Stimulated activated naive CD8-positive, alpha-beta T cell treated with anti-CD3 and anti-CD28 coated beads, Interleukin-15, Interleukin-2, amounts not matched to agents 100 U/mL and 50 U/mL, for 24 hours (primary cell): ENCODE measurements at regions not wholly inside any gene's neighbourhood (a gene's known extent, or its start where the extent isn't known, plus 50 kb on each side); places are given as distances from the start of the nearest gene placed in this dataset.

Source experiments
- ATAC-seq: fragments of 150-1000 bp; cut with Tn5 transposase; one replicate; pipeline ENCODE4 v1.10.0; 2021
- DNase-seq: peaks from one replicate; pipeline ENCODE4 v3.0.0; 2021

DNA sequence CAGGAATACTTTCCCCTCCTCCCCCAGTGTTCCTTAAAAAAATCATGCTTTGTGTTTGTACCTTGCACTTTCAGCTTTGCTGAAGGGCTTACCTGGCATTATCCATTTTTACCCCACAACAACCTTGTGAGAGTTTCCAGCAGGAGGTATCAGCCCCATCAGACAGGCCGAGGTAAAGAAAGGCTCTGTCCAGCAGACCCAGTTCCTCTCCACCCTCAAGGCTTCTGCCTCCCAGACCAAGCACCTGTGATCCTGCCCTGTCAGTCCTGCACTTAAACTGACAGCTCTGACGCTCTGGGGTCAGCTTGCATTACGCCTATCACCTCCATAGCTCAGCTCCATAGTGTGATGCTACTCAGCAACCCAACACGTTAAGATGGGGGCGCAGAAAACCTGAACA is 803.1 kb downstream of the UQCRFS1 start:
- ATAC-seq: no peak

DNA sequence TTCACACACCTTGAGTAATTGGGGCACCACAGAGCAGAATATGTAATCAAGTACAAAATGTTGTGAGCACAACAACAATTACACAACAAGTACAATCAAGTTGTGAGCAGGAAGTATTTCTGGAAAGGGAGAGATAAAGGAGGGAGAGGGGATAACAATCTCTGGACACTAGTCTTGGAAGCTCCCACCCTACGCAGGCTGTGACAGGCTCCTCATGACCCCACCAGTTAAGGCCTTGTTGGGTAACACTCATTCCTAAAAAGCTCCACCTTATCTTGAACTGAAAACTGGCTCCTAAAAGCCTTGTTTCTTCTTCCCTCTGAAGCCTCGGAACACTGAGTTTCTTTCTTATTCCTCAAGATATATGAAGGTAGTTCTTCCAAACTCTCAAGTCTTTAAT is 806.0 kb downstream of the UQCRFS1 start:
- DNase-seq: no peak
- ATAC-seq: no peak

More for the DNA sequence above, 803.1 kb downstream of the UQCRFS1 start:
- no peak for DNase-seq

DNA sequence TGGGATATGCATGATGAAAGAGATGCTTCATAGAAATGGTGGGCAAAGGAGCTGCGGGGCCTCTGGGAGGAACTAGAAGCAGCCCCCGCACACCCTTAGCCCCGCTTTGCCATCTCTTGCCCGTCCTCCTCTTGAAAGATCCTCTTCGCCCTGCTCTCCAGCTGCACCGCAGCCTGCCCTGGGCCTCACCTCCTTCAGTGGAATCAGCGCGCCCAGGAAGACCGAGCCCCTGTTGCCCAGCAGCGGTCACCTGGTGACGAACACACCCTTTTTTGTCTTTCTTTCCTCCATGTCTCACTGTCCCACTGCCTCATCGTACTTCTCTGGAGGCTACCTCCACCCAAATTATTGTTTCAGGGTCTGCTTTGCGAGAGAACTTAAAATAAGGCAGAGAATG is 807.6 kb downstream of the UQCRFS1 start:
- DNase-seq (no peak), ATAC-seq (no peak)

DNA sequence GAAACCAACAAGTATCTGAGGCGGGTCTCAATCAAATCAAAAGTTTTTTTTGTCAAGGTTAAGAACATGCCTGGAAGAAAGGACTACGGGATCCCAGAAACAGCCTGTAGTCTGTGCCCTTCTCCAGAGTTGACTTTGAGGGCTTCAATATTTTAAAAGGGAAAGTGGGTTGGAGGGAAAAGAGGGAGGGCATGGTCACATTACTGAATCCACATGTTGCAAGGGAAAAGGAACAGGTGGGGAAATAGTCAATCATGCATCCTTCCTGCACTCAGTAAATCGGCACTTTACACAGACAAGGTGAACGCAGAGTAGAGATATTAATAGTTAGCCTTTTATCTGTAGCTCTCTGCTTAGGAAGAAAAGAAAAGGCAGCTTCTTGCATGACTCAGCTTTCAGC is 808.5 kb downstream of the UQCRFS1 start:
- ATAC-seq (no peak), DNase-seq (no peak)

DNA sequence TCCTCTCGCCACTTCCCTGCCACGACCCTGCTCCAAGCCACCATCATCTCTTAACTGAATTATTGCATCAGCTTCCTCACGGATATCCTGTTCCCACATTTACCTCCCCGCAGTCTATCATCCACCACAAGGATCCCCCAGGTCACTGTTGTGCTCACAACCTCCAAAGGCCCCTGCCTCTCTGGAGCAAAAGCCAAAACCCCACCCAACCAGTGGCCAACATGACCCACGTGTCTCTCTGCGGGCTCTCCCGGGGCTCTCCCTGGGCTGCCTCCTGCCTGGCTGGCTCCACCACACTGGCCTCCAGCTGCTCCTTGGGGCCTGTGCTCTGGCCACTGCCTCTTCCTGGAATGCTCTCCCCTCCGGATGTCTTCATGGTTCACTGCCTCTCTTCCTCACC is 809.3 kb downstream of the UQCRFS1 start:
- no peak for DNase-seq
- no peak for ATAC-seq

DNA sequence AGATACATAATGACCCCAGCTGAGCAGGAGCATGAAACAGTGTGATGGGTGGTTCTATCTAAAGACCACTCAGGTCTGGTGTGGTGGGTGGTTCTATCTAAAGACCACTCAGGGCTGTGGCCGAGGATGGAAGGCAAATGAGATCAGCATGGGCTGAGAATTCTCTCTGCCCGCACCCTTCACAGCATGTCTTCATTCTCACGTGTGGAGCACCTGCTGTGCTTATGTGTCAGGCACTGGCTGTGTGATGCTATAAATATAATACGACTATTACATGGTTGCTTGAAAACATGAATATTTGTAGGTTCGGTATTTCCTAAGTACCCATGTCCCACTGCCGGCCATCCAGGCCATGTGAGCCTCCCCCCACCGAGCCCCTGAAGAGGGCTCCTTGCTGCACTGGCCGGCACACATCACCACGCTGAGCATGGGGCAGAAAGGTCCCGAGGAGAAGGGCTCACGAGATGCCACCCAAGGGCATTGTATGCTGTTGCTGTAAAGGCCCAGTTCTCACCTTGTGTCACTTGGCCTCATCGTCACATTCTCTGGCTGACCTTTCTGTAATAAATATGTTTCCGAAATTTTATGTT is 810.2 kb downstream of the UQCRFS1 start:
- no peak for ATAC-seq
- DNase-seq: no peak

DNA sequence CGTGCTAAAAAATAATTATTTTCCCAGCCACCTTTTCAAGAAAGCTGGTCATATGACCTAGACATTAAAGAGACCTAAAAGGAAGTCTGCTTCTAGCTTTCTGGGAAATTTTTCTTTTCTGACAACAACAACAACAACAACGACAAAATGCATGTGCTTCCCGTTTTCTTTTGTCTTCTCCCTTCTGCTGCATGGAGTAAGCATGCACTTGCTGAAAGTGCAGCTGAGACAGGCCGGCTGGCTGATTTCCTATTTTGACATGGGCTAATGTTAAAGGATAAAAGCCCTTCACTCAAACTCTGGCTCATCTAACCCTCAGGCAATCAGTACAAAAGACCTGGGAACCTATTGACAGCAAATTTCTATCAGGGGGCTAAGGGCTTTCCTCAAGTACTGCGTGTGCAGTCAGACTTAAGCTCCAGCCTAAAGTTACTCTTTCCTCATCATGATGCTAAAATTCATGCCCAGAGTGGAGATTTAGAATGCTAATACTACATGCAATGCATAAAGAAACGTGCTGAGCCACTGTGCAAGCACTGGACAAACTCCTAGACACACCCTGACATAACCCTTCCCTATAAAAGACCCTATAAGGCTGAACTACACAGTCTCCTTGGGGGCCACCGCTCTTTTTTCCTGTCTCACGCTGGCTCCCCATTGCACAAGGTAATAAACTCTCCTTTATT is 811.1 kb downstream of the UQCRFS1 start:
- DNase-seq: no peak
- no peak for ATAC-seq

DNA sequence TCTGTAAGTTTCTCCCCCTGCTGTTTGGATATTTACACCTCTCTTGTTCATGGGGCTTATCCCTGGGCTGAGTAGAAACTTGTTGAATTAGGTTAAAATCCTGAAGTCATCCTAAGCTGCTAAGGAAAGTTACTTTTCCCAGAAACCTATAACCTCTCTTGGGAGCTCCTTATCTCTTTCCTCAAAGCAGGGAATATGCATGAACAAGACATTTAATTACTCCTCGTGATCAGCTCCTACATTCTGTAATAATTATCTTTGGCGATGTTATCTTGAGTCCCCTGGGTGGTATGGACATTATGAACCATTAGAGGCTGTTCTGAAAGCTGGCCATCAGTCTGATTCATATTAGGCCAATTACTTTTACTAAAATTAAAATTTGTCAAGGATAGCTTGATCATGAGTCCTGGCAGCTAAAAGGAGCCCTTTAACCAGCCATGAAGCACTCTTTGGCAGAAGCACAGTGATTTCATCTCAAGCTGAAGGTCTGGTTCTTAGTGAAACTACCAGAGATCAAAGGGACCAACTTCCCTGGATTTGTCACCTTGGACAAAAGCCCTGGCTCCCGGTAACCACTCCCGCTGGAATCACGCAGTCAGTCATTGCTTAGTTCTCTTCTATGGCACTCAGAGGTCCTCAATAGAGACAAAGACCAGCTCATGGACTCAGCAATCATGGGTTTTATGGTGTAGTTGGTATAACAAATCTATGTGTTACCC is 811.8 kb downstream of the UQCRFS1 start:
- ATAC-seq (no peak), DNase-seq (no peak)

DNA sequence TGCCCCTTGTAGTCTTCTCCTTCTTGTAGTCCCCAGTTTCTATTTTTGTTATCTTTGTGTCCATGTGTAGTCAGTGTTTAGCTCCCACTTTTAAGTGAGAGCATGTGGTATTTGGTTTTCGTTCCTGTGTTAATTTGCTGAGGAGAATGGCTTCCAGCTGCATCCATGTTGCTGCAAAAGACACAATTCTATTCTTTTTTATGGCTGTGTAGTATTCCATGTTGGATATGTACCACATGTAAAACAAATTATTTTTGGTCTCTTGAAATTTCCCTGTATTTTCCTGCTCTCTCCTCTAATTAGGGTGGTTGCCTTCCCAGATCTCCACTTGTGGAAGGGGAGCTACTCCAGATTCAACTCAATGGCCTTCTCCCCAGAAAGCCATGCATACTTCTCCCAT is 813.8 kb downstream of the UQCRFS1 start:
- DNase-seq: no peak
- no peak for ATAC-seq

DNA sequence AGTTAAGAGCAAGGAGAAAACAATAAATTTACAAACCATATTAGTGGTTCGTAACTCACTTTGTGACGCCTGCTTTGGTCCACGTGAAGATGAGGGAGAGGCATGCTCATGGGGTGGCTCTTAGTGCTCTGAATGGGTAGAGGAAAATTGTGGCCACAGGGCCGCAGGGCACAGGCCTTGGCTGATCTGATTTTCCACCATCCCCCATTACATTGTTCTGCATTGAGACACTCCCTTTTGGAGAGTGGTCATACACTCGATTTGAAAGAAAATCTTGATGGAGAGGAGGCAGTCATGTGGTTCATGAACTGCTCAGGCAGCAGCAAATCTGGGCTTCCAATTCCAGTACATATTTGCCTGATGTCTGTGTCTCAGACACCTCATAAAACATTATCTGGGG is 815.2 kb downstream of the UQCRFS1 start:
- no peak for ATAC-seq
- no peak for DNase-seq

DNA sequence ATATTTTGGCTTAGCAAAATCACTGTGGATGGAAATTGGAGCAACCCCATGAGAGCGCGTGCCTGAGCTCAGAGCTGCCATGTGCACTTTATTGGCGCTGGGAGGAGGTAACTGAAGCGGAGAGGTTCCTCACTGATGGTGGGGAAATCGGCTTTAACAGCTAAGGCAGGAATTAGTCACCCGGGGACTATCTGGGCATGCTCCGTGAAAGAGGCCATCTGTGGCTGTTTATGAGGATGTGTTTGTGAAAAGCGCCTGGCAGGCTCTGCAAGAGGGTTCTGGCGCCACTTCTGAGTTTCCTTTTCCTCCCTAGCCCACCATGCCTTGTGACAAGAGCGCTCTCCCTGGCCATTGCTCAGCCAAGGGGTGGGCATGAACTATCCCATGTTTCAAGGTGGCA is 815.6 kb downstream of the UQCRFS1 start:
- DNase-seq (no peak), ATAC-seq (no peak)

DNA sequence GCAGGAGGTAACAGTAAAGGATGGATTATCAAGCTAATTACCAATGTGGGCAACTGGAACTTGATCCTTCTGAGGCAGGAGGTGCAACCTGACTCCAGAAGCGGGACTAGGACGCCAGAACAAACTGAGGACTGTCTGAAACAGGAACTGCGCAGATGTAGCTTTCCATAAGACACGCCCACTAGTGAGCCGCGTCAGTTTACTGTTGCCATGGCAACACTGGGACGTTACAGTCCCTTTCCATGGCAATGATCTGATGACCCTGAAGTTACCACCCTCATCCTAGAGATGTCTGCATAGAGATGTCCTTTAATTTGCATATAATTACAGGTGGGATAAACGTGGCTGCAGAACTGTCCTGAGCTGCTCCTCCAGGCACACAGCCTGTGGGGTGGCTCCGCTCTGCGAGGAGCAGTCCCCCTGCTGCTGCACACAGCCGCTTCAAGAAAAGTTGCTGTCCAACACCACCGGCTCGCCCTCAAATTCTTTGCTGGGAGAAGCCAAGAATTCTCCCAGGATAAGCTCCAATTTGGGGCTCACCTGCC is 816.6 kb downstream of the UQCRFS1 start:
- no peak for ATAC-seq
- no peak for DNase-seq

DNA sequence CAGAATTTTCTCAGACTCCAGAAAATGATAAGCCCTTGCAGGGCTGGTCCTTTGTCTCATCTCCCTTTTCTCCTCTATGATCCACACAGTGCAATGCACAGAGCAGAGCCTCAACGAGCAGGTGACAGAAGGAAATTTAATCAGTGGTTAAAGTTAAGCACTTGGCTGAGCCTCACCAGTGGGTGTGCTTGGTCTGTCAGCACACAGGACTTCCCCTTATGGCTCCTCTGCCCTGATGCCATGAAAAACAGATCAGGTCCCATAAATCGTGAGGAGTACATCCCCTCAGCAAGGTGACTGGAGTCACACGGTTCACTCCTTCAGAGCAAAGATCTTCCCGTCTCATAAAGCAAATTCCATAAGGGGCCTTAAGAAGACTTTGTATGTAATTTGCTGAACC is 818.2 kb downstream of the UQCRFS1 start:
- ATAC-seq: no peak

DNA sequence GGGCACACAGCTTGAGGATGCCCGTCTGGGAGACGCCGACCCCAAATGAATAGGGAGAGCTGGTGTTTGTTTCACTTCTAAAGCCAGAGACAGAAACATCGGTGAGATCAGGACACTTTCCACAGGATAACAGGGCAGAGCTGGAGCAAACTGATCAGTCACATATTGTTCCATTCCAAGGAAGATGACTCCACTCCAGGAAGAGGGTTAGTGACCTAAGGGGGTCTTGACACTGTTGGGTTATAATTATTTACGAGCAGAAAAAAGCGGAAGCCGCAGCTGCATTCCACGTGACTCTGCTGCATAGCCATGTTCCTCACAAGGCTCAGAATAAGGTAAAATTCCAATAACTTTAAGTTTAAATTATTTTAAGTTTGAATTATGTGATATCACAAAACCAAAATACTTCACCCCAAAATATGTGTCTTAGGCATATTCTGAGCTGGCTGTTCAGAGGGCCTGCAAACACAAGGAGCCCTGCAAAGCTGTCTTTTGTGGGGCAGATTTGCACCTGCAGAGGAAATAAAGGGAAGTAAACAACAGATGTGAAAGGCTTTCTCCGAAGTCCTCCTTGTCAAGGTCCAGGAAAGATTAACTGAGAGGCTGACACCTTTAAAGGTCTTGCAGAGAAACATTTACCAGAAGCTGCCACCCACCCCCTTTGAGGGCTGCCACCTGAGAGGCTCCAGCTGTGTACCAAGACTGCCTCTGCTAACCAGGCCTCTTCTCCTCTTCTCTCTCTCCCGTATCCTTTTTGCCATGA is 819.2 kb downstream of the UQCRFS1 start:
- ATAC-seq: no peak
- no peak for DNase-seq

More for the DNA sequence above, 818.2 kb downstream of the UQCRFS1 start:
- DNase-seq: no peak

DNA sequence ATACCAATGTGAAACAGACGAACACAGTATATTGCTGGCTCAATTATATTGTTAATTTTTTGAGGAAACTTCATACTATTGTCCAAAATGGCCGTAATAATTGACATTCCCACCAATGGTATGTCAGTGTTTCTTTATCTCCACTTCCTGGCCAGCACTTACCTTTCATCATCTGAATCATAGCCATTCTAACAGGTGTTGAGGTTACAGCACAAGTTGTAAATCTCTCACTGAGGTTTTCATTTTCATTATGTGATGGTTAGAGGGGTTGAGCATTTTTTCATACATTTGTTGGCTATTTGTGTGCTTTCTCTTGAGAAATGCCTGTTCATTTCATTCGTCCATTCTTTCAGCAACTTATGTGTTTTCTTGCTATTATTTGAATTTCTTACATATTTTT is 824.0 kb downstream of the UQCRFS1 start:
- no peak for ATAC-seq
- no peak for DNase-seq

DNA sequence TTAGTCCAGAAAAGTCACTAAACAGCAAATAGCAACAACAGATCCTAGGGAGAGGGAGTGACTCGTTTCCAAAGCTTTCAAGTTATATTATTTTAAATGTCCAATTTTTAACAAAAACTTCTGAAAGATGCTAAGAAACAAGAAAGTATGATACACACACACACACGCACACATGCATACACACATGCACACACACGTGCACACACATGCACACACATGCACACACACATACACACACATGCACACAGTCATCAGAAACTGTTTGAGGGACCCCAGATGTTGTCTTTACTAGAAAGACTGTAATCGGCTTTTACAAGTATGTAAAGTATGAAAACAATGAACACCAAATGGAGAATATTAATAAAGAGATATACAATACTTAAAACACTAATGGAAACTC is 825.4 kb downstream of the UQCRFS1 start:
- ATAC-seq: no peak
- no peak for DNase-seq

DNA sequence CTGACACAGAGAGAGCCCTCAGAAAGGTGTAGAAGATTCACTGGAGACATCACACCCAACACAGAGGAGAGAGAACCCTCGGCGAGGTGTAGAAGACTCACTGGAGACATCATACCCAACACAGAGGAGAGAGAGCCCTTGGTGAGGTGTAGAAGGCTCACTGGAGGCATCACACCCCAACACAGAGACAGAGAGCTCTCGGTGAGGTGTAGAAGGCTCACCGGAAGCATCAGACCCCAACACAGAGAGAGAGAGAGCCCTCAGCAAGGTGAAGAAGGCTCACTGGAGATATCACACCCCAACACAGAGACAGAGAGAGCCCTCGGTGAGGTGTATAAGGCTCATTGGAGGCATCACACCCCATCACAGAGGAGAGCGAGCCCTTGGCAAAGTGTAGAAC is 826.5 kb downstream of the UQCRFS1 start:
- ATAC-seq (no peak), DNase-seq (no peak)

DNA sequence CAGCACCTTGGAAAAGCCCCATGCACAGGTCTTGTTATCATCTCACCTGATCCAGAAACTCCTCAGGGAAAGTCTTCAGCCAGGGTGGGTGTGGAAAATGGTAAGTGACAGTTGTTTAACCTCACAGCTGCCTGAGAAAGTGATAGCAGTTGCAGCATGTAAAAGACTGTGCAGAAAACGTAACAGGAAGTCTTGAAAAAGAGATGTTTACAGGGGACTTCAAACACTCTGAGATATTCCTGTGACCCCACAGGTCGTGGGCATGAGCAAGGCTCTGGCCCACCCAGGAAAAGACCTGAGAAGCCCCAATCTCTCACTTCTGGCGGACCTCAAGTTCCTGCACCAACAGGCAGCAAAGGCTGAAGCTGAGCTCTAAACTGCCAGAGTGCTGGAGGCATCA is 826.9 kb downstream of the UQCRFS1 start:
- ATAC-seq: no peak

DNA sequence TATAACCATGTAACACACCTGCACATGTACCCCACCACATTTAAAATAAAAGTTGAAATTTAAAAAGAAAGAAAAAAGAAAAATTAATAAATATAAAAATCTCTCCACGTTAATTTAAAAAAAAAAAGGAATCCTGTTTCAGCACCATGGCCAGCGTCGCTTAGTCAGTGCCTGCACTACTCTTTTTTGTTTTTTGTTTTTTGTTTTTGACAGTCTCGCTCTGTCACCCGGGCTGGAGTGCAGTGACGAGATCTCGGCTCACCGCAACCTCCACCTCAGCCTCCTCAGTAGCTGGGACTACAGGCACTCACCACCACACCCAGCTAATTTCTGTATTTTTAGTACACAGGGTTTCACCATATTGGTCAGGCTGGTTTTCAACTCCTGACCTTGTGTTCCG is 835.9 kb downstream of the UQCRFS1 start:
- DNase-seq (no peak), ATAC-seq (no peak)

More for the DNA sequence above, 826.9 kb downstream of the UQCRFS1 start:
- no peak for DNase-seq

DNA sequence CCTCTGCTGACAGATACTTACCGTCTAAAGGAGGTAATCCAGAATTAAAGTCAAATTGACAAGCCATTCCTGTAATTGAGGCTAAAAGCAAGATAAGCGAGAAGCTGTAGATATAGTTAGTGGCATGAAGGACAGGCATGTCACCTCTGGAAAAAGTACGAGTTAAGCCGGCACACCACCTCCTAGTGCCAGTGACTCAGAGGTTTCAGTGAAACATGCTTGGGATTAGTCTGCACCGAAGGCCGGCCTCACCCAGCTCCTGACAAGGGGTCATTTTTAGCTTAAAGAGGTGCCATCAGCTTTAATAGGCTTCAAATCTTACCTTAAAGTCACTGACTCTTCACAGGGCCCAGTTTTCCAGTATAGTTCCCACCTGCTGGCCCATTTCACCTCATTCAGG is 838.0 kb downstream of the UQCRFS1 start:
- no peak for DNase-seq
- no peak for ATAC-seq

DNA sequence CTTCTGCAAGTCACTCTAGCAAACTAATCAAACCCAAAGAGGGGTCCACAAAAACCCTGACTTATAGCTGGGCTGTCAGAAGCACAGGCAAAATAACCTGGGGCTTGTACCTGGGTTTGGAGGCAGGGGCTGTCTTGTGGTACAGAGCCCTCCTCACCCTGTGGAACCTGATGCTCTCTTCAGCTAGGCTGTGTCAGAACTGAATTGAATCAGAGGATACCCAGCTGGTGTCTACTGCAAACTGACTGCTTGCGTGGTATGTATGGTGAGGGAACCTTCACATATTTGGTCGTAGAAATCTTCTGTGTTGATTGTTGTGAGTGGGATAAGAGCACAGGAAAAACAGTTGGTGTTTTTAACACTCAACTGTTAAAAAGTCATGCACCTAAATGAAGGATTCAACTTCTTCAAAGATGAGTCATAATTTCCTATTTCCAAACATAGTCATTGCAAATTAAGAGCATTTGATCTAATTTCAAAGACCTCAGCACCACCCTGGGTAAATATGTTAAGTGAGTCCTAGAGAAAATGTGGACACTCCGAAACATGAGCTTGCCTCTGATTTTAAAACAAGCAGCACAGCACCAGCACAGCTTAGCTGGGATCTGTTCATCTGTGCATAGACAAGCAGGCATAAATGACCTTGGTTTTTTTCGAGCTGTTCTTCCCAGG is 840.2 kb downstream of the UQCRFS1 start:
- ATAC-seq (no peak), DNase-seq (no peak)

DNA sequence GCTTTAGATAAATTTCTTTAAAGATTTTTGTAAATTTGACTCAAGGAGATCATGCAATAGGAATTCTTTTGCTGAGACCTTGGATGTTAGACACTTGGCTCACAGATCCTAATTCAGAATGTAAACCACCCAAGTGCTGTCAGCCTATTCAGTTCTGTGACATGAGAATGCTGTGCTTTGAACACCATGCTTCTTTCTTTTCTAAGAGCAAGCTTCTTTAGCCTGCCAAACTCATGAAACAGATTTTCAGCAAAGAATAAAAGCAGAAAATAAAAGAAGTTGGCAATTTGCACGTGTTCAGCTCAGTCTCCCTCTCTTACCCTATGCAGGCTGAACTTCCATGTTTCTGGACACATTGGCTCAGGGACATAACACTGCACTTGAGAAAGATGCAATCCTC is 845.8 kb downstream of the UQCRFS1 start:
- DNase-seq: no peak
- ATAC-seq: no peak
